Endodermal cell (in vitro differentiated cells): ENCODE measurements at regions not wholly inside any gene's neighbourhood (a gene's known extent, or its start where the extent isn't known, plus 50 kb on each side); places are given as distances from the start of the nearest gene placed in this dataset.

ENCODE experiments used
- DNase-seq: peaks from one replicate; pipeline ENCODE4 v3.0.0-alpha.2; 2017
- H3K27ac ChIP-seq: 2 replicates; pipeline ENCODE4 v1.5.1; 2013; ENCODE audit warnings: mild to moderate bottlenecking, low read depth, low read length, moderate library complexity
- H3K27me3 ChIP-seq: 2 replicates; pipeline ENCODE4 v1.6.1; 2013; ENCODE audit warnings: mild to moderate bottlenecking, low read length, moderate library complexity; ENCODE audit not compliant: insufficient read depth, control insufficient read depth, poor library complexity, severe bottlenecking
- H3K36me3 ChIP-seq: 2 replicates; pipeline ENCODE4 v1.7.0; 2013; ENCODE audit warnings: mild to moderate bottlenecking, low read length, moderate library complexity; ENCODE audit not compliant: control insufficient read depth, insufficient read depth
- H3K4me1 ChIP-seq: one replicate; pipeline ENCODE4 v1.7.0; 2013; ENCODE audit warnings: low read length; ENCODE audit not compliant: control insufficient read depth, insufficient read depth
- H3K4me3 ChIP-seq: 2 replicates; pipeline ENCODE4 v1.5.1; 2013; ENCODE audit warnings: mild to moderate bottlenecking, low read length, moderate library complexity
- H3K9ac ChIP-seq: 2 replicates; pipeline ENCODE4 v1.6.1; 2013; ENCODE audit warnings: mild to moderate bottlenecking, low read length, moderate library complexity; ENCODE audit not compliant: poor library complexity, severe bottlenecking; ENCODE audit errors: extremely low read depth
- H3K9me3 ChIP-seq: 2 replicates; pipeline ENCODE4 v1.6.1; 2013; ENCODE audit warnings: mild to moderate bottlenecking, low read length, moderate library complexity; ENCODE audit not compliant: control insufficient read depth
- H3K27ac Mint-ChIP-seq: 2 replicates; pipeline ENCODE4 v1.8.0; 2020; ENCODE audit warnings: mixed read lengths
- H3K27me3 Mint-ChIP-seq: 2 replicates; pipeline ENCODE4 v1.8.0; 2021; ENCODE audit warnings: mild to moderate bottlenecking, mixed read lengths; ENCODE audit not compliant: insufficient read depth
- H3K36me3 Mint-ChIP-seq: 2 replicates; pipeline ENCODE4 v1.8.0; 2020; ENCODE audit warnings: low read depth, mixed read lengths
- H3K4me1 Mint-ChIP-seq: 2 replicates; pipeline ENCODE4 v1.8.0; 2020; ENCODE audit warnings: mixed read lengths
- H3K4me3 Mint-ChIP-seq: 2 replicates; pipeline ENCODE4 v1.8.0; 2020; ENCODE audit warnings: mild to moderate bottlenecking, moderate library complexity, mixed read lengths
- H3K9me3 Mint-ChIP-seq: 2 replicates; pipeline ENCODE4 v1.8.0; 2020; ENCODE audit warnings: mild to moderate bottlenecking, mixed read lengths
- CTCF ChIP-seq: fragments of 200-600 bp; sonication (generic); conservative IDR thresholded peaks from 2 replicates; pipeline ENCODE4 v1.5.0; 2021; ENCODE audit warnings: antibody characterized with exemption, mild to moderate bottlenecking
- WGBS, 2 experiments: methylation state at CpG; one replicate each; pipeline versions ENCODE4 v1.1.5 to v1.1.7; 2013; ENCODE audit warnings: missing lambda C conversion rate in 2 of 2, mixed read lengths in 1 of 2; ENCODE audit not compliant: insufficient coverage in 1 of 2, insufficient read length in 1 of 2; 5-methylcytosine and 5-hydroxymethylcytosine counted together

- TF ChIP-seq CTCF: no peak
- WGBS, 2 experiments: 57 to 76% methylated on average over 1 to 2 of the region's 2 CpGs
- Histone ChIP-seq H3K4me3 (no peak overlapping the region), H3K9ac (no peak overlapping the region), H3K27me3 (no peaks in the 10 kb centered on the region), H3K4me1 (no peaks in the 10 kb centered on the region), H3K27ac (no peak overlapping the region), H3K36me3 (no peaks in the 10 kb centered on the region), H3K9me3 (no peaks in the 10 kb centered on the region)
- no peaks in the 10 kb centered on the region for H3K36me3 Mint-ChIP-seq
- no peak for DNase-seq
- H3K9me3 Mint-ChIP-seq: no peaks in the 10 kb centered on the region
- H3K4me1 Mint-ChIP-seq: no peaks in the 10 kb centered on the region
- H3K4me3 Mint-ChIP-seq: no peak overlapping the region
- H3K27me3 Mint-ChIP-seq: peaks cover 1% of the 10 kb centered on the region
- H3K27ac Mint-ChIP-seq: no peak overlapping the region
These were observed 441.4 kb downstream of the CNTN3 start for GRCh38 chr3:74173090-74173489.

- Histone ChIP-seq H3K27me3 (no peaks in the 10 kb centered on the region), H3K36me3 (no peaks in the 10 kb centered on the region), H3K4me3 (no peak overlapping the region), H3K4me1 (no peaks in the 10 kb centered on the region), H3K9ac (no peak overlapping the region), H3K27ac (no peak overlapping the region), H3K9me3 (peaks cover 1% of the 10 kb centered on the region)
- no peak for DNase-seq
- Mint-ChIP-seq H3K36me3 (peaks cover 1% of the 10 kb centered on the region), H3K4me1 (no peaks in the 10 kb centered on the region), H3K27ac (no peak overlapping the region), H3K9me3 (peaks cover 7% of the 10 kb centered on the region), H3K27me3 (peaks cover 1% of the 10 kb centered on the region), H3K4me3 (no peak overlapping the region)
- no peak for TF ChIP-seq CTCF
- 86 to 100% methylated on average over 1 of the region's 1 CpG for WGBS, 2 experiments
These were observed 446.5 kb downstream of the CNTN3 start for GRCh38 chr3:74167926-74168325.

- H3K27me3 ChIP-seq: no peaks in the 10 kb centered on the region
- no peak for TF ChIP-seq CTCF
- Mint-ChIP-seq H3K4me3 (no peak overlapping the region), H3K27me3 (peaks cover 1% of the 10 kb centered on the region), H3K9me3 (peaks cover 33% of the 10 kb centered on the region), H3K4me1 (no peaks in the 10 kb centered on the region), H3K27ac (no peak overlapping the region), H3K36me3 (peaks cover 2% of the 10 kb centered on the region)
- no peaks in the 10 kb centered on the region for H3K36me3 ChIP-seq
- no peaks in the 10 kb centered on the region for H3K4me1 ChIP-seq
- no peak overlapping the region for H3K27ac ChIP-seq
- peaks cover 5% of the 10 kb centered on the region for H3K9me3 ChIP-seq
- no peak overlapping the region for H3K9ac ChIP-seq
- no peak overlapping the region for H3K4me3 ChIP-seq
- 97% methylated on average over 4 of the region's 4 CpGs; no CpG with 5 or more reads in 1 of the 2 experiments for WGBS, 2 experiments
- DNase-seq: no peak
These were observed 449.2 kb downstream of the CNTN3 start for GRCh38 chr3:74165211-74165610.
